ENCODE measurements at regions not wholly inside any gene's neighbourhood (a gene's known extent, or its start where the extent isn't known, plus 50 kb on each side); places are given as distances from the start of the nearest gene placed in this dataset.

- TF ChIP-seq SIN3A (IDR thresholded peaks at IDR 0.05; ENCODE audit: borderline replicate concordance, low read depth, low read length) (no peak), SMC3 (IDR thresholded peaks at IDR 0.05; ENCODE audit: low read depth, low read length) (no peak)
Measured at GRCh38 chr16:13835387-13835786, 84.6 kb upstream of the ERCC4 start (continued).

GRCh38 chr16:13835935-13836730 lies 83.8 kb upstream of the ERCC4 start:
- Histone ChIP-seq H2AFZ (ENCODE audit: low read depth) (no peak overlapping the region), H3K9me3 (no peaks in the 10 kb centered on the region), H3K9ac (no peak overlapping the region), H4K20me1 (ENCODE audit: insufficient read depth) (no peaks in the 10 kb centered on the region), H3K27ac (ENCODE audit: low read depth in 2 of 2, low read length in 1 of 2) (no peak overlapping the region), H3K4me2 (no peak overlapping the region), H3K9me2 (no peaks in the 10 kb centered on the region), H3K79me2 (ENCODE audit: insufficient read depth) (no peaks in the 10 kb centered on the region), H3F3A (replicated peaks; ENCODE audit: insufficient read depth) (no peaks in the 10 kb centered on the region), H3K27me3 (ENCODE audit: insufficient read depth) (no peaks in the 10 kb centered on the region), H3K4me1 (ENCODE audit: control insufficient read depth in 1 of 2, insufficient read depth in 2 of 2, low read depth in 1 of 2, low read length in 1 of 2) (no peaks in the 10 kb centered on the region), H3K36me3 (replicated peaks in 1 of 2; ENCODE audit: control insufficient read depth in 1 of 2, insufficient read depth in 2 of 2, low read length in 1 of 2) (no peaks in the 10 kb centered on the region), H3K4me3 (ENCODE audit: low read depth in 2 of 2, low read length in 1 of 2) (no peak overlapping the region)
- CTCF ChIA-PET = no interaction called here
- POLR2A ChIA-PET = no interaction called here
- DNase-seq = no peak
- no peak for TF ChIP-seq REST (IDR thresholded peaks at IDR 0.05; ENCODE audit: low read depth, low read length)
- WGBS (ENCODE audit: low lambda C conversion rate) = 18% methylated on average over 10 of the region's 13 CpGs

GRCh38 chr16:13838401-13839190 lies 81.4 kb upstream of the ERCC4 start:
- Histone ChIP-seq H3K4me2 (no peak overlapping the region), H4K20me1 (ENCODE audit: insufficient read depth) (no peaks in the 10 kb centered on the region), H3K9ac (no peak overlapping the region), H3K4me3 (ENCODE audit: low read depth in 2 of 2, low read length in 1 of 2) (no peak overlapping the region), H3K9me2 (no peaks in the 10 kb centered on the region), H3K4me1 (ENCODE audit: control insufficient read depth in 1 of 2, insufficient read depth in 2 of 2, low read depth in 1 of 2, low read length in 1 of 2) (no peaks in the 10 kb centered on the region), H3K79me2 (ENCODE audit: insufficient read depth) (no peaks in the 10 kb centered on the region), H3F3A (replicated peaks; ENCODE audit: insufficient read depth) (no peaks in the 10 kb centered on the region), H3K27me3 (ENCODE audit: insufficient read depth) (no peaks in the 10 kb centered on the region; the same call in 1 of the 2 replicates), H3K9me3 (no peaks in the 10 kb centered on the region), H3K36me3 (replicated peaks in 1 of 2; ENCODE audit: control insufficient read depth in 1 of 2, insufficient read depth in 2 of 2, low read length in 1 of 2) (no peaks in the 10 kb centered on the region), H3K27ac (ENCODE audit: low read depth in 2 of 2, low read length in 1 of 2) (no peak overlapping the region), H2AFZ (ENCODE audit: low read depth) (no peak overlapping the region)
- TF ChIP-seq SMC3 (IDR thresholded peaks at IDR 0.05; ENCODE audit: low read depth, low read length) (no peak), GABPA (IDR thresholded peaks at IDR 0.05; ENCODE audit: low read depth) (no peak), TCF12 (IDR thresholded peaks at IDR 0.05) (no peak), CHD2 (IDR thresholded peaks at IDR 0.05; ENCODE audit: low read length, partially characterized antibody) (no peak), ELF1 (IDR thresholded peaks at IDR 0.05) (no peak)
- DNase-seq = no peak
- 14% methylated on average over 16 of the region's 16 CpGs for WGBS (ENCODE audit: low lambda C conversion rate)
- ChIA-PET POLR2A (no interaction called here), CTCF (interaction anchor here (1.3 kb wide), 1 partner anchor 13 kb away, joined by 3 read pairs; no protein-coding TSS in a partner anchor)

All from SK-N-SH (cell line).